ENCODE measurements at regions not wholly inside any gene's neighbourhood (a gene's known extent, or its start where the extent isn't known, plus 50 kb on each side); places are given as distances from the start of the nearest gene placed in this dataset.

GRCh38 chr1:238485057-238485911, 594.6 kb upstream of the ZP4 start:
- peak in 1 of 2 experiments; percentile 59; a peak in 2 of 4 replicates for TF ChIP-seq CEBPB (IDR thresholded peaks at IDR 0.05)
- no peak for TF ChIP-seq PBX3 (IDR thresholded peaks at IDR 0.05)
- POLR2A ChIA-PET = no interaction called here
- peak; percentile 54 to 92; a peak in 5 of 6 replicates for ATAC-seq
- no peaks in the 10 kb centered on the region for H3K4me1 ChIP-seq
- peak in 1 of 2 experiments; percentile 43 for DNase-seq (ENCODE audit: low read depth in 1 of 2, low spot score in 1 of 2)
- no peaks in the 10 kb centered on the region; the same call in 2 of the 3 replicates for H3K9me3 ChIP-seq
- WGBS (ENCODE audit: missing lambda C conversion rate) = 46% methylated on average over 14 of the region's 14 CpGs
- H3K4me2 ChIP-seq = no peak overlapping the region
- H3K4me3 ChIP-seq = peak overlapping the region; percentile 35; the same call in 2 of the 3 replicates
- peak overlapping the region in 1 of 2 experiments; percentile 50; a peak in 3 of 6 replicates for H3K27ac ChIP-seq
- CTCF ChIA-PET = interaction anchor here (1.2 kb wide), 1 partner anchor 15 kb away, joined by 3 read pairs; no protein-coding TSS in a partner anchor
- FAIRE-seq = no peak

- ATAC-seq (no peak), FAIRE-seq (no peak), DNase-seq (ENCODE audit: low read depth in 1 of 2, low spot score in 1 of 2) (no peak)
- Histone ChIP-seq H3K27ac (no peak overlapping the region), H3K4me1 (no peaks in the 10 kb centered on the region), H3K9me3 (no peaks in the 10 kb centered on the region; the same call in 2 of the 3 replicates), H3K4me2 (no peak overlapping the region), H3K4me3 (no peak overlapping the region)
- ChIA-PET POLR2A (no interaction called here), CTCF (no interaction called here)
- TF ChIP-seq SREBF2 (IDR thresholded peaks at IDR 0.05) (no peak), BHLHE40 (IDR thresholded peaks at IDR 0.05; ENCODE audit: low read depth, low read length) (no peak), NR3C1 (IDR thresholded peaks at IDR 0.05) (no peak), E2F6 (IDR thresholded peaks at IDR 0.05; ENCODE audit: borderline replicate concordance, low read depth) (no peak), EHF (CRISPR knock-in tag; IDR thresholded peaks at IDR 0.05) (no peak), JUNB (IDR thresholded peaks at IDR 0.05) (no peak), FOSB (CRISPR knock-in tag; IDR thresholded peaks at IDR 0.05) (no peak)
- 21% methylated on average over 4 of the region's 4 CpGs for WGBS (ENCODE audit: missing lambda C conversion rate)
Observed at GRCh38 chr1:238484121-238484520, 593.4 kb upstream of the ZP4 start.

- Histone ChIP-seq H3K27ac (no peak overlapping the region), H3K4me2 (no peak overlapping the region), H3K9me3 (no peaks in the 10 kb centered on the region), H3K4me1 (no peaks in the 10 kb centered on the region), H3K4me3 (no peak overlapping the region)
- no peak for ATAC-seq
- FAIRE-seq = no peak
- TF ChIP-seq POLR2A (IDR thresholded peaks at IDR 0.05; ENCODE audit: low read length) (no peak), HOXB13 (CRISPR knock-in tag; IDR thresholded peaks at IDR 0.05; ENCODE audit: low read depth) (no peak), JUN (IDR thresholded peaks at IDR 0.05) (no peak), BCL3 (IDR thresholded peaks at IDR 0.05) (no peak), ESRRA (IDR thresholded peaks at IDR 0.05; ENCODE audit: borderline replicate concordance, low read length) (no peak), FOSL2 (IDR thresholded peaks at IDR 0.05) (no peak), FOSL2 (CRISPR knock-in tag; IDR thresholded peaks at IDR 0.05) (no peak), CBX8 (IDR thresholded peaks at IDR 0.05) (no peak), ZFP36 (IDR thresholded peaks at IDR 0.05; ENCODE audit: borderline replicate concordance, partially characterized antibody) (no peak), TFCP2L1 (CRISPR knock-in tag; IDR thresholded peaks at IDR 0.05) (no peak), SMC3 (IDR thresholded peaks at IDR 0.05) (no peak), PHF8 (IDR thresholded peaks at IDR 0.05; ENCODE audit: borderline replicate concordance, low read depth) (no peak), PBX3 (IDR thresholded peaks at IDR 0.05) (no peak), EHF (CRISPR knock-in tag; IDR thresholded peaks at IDR 0.05) (no peak), TP53 (CRISPR knock-in tag; IDR thresholded peaks at IDR 0.05) (no peak), NR3C1 (IDR thresholded peaks at IDR 0.05) (no peak)
- ChIA-PET POLR2A (no interaction called here), CTCF (no interaction called here)
- WGBS (ENCODE audit: missing lambda C conversion rate) = 53% methylated on average over 4 of the region's 4 CpGs
- DNase-seq (ENCODE audit: low read depth in 1 of 2, low spot score in 1 of 2) = no peak
Observed at GRCh38 chr1:238476841-238477240, 586.1 kb upstream of the ZP4 start.
